ENCODE measurements at regions not wholly inside any gene's neighbourhood (a gene's known extent, or its start where the extent isn't known, plus 50 kb on each side); places are given as distances from the start of the nearest gene placed in this dataset.

DNA sequence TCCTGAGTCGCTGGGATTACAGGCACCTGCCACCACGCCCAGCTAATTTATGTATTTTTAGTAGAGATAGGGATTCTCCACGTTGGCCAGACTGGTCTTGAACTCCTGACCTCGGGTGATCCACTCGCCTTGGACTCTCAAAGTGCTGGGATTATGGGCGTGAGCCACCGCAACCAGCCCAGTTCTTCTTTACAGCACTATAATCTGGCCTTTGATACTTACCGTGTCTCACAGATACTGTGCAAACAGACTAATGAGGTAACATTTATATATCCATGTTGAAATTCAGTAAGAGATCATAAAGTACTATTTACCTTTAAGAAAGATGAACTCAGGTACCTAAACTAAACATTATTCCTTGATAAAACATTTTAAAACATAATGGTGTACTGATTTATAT, 121.8 kb upstream of the PRR20A start:
- no peaks in the 10 kb centered on the region for H3K4me1 Mint-ChIP-seq (ENCODE audit: insufficient read depth, unreplicated experiment)
- ChIA-PET POLR2A (no interaction called here), CTCF (no interaction called here)
- no peaks in the 10 kb centered on the region for H3K27me3 Mint-ChIP-seq (ENCODE audit: insufficient read depth, unreplicated experiment)
- DNase-seq (ENCODE audit: unreplicated experiment): no peak
- no TSS peak for BruUV-seq (replicated peaks)
- H3K9me3 Mint-ChIP-seq (ENCODE audit: unreplicated experiment): no peaks in the 10 kb centered on the region
- no peak overlapping the region for H3K27ac Mint-ChIP-seq (ENCODE audit: low read depth, unreplicated experiment)
- H3K36me3 Mint-ChIP-seq (ENCODE audit: insufficient read depth, unreplicated experiment): no peaks in the 10 kb centered on the region
- intact Hi-C loops (cut with micrococcal nuclease): no loop called here
- TF ChIP-seq, protein P1, sequence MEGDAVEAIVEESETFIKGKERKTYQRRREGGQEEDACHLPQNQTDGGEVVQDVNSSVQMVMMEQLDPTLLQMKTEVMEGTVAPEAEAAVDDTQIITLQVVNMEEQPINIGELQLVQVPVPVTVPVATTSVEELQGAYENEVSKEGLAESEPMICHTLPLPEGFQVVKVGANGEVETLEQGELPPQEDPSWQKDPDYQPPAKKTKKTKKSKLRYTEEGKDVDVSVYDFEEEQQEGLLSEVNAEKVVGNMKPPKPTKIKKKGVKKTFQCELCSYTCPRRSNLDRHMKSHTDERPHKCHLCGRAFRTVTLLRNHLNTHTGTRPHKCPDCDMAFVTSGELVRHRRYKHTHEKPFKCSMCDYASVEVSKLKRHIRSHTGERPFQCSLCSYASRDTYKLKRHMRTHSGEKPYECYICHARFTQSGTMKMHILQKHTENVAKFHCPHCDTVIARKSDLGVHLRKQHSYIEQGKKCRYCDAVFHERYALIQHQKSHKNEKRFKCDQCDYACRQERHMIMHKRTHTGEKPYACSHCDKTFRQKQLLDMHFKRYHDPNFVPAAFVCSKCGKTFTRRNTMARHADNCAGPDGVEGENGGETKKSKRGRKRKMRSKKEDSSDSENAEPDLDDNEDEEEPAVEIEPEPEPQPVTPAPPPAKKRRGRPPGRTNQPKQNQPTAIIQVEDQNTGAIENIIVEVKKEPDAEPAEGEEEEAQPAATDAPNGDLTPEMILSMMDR (IDR thresholded peaks at IDR 0.05; ENCODE audit: unreplicated experiment): no peak
- no peak overlapping the region for H3K4me3 Mint-ChIP-seq (ENCODE audit: unreplicated experiment)

DNA sequence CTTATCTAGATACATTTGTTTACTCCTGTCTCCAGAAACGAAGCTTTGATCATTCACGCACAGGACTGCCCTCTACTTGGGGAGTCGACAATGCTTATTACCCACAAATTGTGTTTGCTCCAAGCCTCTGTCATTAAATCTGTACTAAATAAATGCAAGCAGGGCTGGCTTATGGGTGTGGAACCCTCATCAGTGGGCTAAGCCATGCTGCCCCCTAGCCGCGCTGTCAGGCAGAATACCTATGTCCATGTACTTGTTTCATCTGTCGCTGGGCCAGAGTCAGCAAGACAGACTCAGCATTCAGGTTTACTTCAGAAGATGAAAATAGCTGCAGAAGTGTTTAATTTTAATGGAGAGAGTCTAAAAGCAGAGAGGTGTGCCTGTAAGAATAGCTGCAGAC, 110.0 kb upstream of the PRR20A start:
- no peak for DNase-seq (ENCODE audit: unreplicated experiment)

DNA sequence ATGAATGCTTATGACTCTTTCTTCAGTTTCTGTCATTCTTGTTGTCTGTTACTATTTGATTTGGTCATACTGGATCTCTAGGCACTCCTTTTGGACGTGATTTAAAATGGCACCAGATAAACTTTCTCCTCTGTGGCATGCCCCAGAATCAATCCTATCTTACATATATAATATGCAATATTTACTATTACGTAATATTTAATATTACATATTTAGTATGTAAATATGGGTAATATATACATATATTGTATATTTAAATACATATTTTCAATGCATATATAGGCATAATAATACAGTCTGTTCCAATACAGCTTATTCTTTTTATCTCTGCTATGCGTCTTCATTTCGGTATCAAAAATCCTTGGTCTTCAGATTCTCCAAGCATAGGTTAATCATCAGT, 104.4 kb upstream of the PRR20A start:
- Mint-ChIP-seq H3K4me3 (ENCODE audit: unreplicated experiment) (peak overlapping the region; percentile 12), H3K4me1 (ENCODE audit: insufficient read depth, unreplicated experiment) (peaks cover 7% of the 10 kb centered on the region), H3K27me3 (ENCODE audit: insufficient read depth, unreplicated experiment) (no peaks in the 10 kb centered on the region), H3K27ac (ENCODE audit: low read depth, unreplicated experiment) (no peak overlapping the region), H3K36me3 (ENCODE audit: insufficient read depth, unreplicated experiment) (no peaks in the 10 kb centered on the region), H3K9me3 (ENCODE audit: unreplicated experiment) (no peaks in the 10 kb centered on the region)
- CTCF ChIA-PET: interaction anchor here (0.6 kb wide), 1 partner anchor 267 kb away, joined by 3 read pairs; no protein-coding TSS in a partner anchor
- BruUV-seq (replicated peaks): no TSS peak
- intact Hi-C loops (cut with micrococcal nuclease): no loop called here
- TF ChIP-seq, protein P1 (IDR thresholded peaks at IDR 0.05; ENCODE audit: unreplicated experiment): no peak
- POLR2A ChIA-PET: no interaction called here
- no peak for DNase-seq (ENCODE audit: unreplicated experiment)

More for the DNA sequence above, 110.0 kb upstream of the PRR20A start:
- CTCF ChIA-PET: no interaction called here
- BruUV-seq (replicated peaks): no TSS peak
- POLR2A ChIA-PET: no interaction called here
- Mint-ChIP-seq H3K4me3 (ENCODE audit: unreplicated experiment) (no peak overlapping the region), H3K27me3 (ENCODE audit: insufficient read depth, unreplicated experiment) (no peaks in the 10 kb centered on the region), H3K36me3 (ENCODE audit: insufficient read depth, unreplicated experiment) (no peaks in the 10 kb centered on the region), H3K9me3 (ENCODE audit: unreplicated experiment) (peaks cover 7% of the 10 kb centered on the region), H3K4me1 (ENCODE audit: insufficient read depth, unreplicated experiment) (no peaks in the 10 kb centered on the region), H3K27ac (ENCODE audit: low read depth, unreplicated experiment) (no peak overlapping the region)
- TF ChIP-seq, protein P1 (IDR thresholded peaks at IDR 0.05; ENCODE audit: unreplicated experiment): no peak
- intact Hi-C loops (cut with micrococcal nuclease): no loop called here

DNA sequence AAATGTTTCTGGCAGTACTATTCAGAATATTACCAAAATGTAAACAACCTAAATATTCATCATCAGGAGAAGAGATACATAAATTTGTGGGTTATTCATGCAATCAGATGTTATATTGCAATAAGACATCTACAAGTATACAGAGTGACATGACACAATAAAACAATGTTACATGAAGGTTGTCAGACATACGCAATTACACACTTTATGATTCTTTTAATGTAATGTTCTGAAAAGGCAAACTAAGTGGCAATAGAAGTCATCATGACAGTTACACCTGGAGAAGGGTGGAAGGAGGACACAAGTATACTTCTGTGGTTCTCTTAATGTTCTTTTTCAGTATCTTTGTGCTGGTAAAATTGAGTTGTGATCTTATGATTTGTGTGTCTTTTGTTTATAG, 95.8 kb upstream of the PRR20A start:
- H3K27me3 Mint-ChIP-seq (ENCODE audit: insufficient read depth, unreplicated experiment): no peaks in the 10 kb centered on the region
- intact Hi-C loops (cut with micrococcal nuclease): no loop called here
- CTCF ChIA-PET: no interaction called here
- no peaks in the 10 kb centered on the region for H3K4me1 Mint-ChIP-seq (ENCODE audit: insufficient read depth, unreplicated experiment)
- peaks cover 14% of the 10 kb centered on the region for H3K9me3 Mint-ChIP-seq (ENCODE audit: unreplicated experiment)
- H3K36me3 Mint-ChIP-seq (ENCODE audit: insufficient read depth, unreplicated experiment): no peaks in the 10 kb centered on the region
- H3K27ac Mint-ChIP-seq (ENCODE audit: low read depth, unreplicated experiment): no peak overlapping the region
- no peak for DNase-seq (ENCODE audit: unreplicated experiment)
- no TSS peak for BruUV-seq (replicated peaks)
- TF ChIP-seq, protein P1 (IDR thresholded peaks at IDR 0.05; ENCODE audit: unreplicated experiment): no peak
- H3K4me3 Mint-ChIP-seq (ENCODE audit: unreplicated experiment): no peak overlapping the region
- POLR2A ChIA-PET: no interaction called here

All from MCF 10A (cell line).